NCI-H1092 (cell line): ENCODE measurements at regions not wholly inside any gene's neighbourhood (a gene's known extent, or its start where the extent isn't known, plus 50 kb on each side); places are given as distances from the start of the nearest gene placed in this dataset.
A peak's percentile ranks its signal among the peaks of the same experiment; 100 is the strongest.
"Not testable (repeated sequence)": the region's sequence is repeated elsewhere in the genome, so short reads cannot be mapped to it uniquely, and the experiment has no call there.

ENCODE experiments used
- DNase-seq: peaks from one replicate; lab custom pipeline; 2025; lab: John Stamatoyannopoulos, UW

DNA sequence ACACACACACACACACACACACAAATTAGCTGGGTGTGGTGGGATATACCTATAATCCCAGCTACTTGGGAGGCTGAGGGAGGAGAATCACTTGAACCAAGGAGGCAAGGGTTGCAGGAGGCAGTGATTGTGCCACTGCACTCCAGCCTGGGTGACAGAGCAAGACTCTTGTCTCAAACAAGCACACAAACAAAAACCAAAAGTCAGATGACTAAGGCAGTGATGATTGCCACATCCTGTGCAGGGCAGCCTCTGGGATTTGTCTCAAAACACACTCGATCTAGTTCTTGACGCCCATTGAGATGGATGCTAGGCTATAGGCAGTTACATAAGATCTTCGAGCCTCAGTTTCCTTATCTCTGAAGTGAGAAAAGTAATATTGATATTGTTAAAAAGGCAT is 183.1 kb upstream of the NOTCH2NLA start:
- not testable (repeated sequence) for DNase-seq

DNA sequence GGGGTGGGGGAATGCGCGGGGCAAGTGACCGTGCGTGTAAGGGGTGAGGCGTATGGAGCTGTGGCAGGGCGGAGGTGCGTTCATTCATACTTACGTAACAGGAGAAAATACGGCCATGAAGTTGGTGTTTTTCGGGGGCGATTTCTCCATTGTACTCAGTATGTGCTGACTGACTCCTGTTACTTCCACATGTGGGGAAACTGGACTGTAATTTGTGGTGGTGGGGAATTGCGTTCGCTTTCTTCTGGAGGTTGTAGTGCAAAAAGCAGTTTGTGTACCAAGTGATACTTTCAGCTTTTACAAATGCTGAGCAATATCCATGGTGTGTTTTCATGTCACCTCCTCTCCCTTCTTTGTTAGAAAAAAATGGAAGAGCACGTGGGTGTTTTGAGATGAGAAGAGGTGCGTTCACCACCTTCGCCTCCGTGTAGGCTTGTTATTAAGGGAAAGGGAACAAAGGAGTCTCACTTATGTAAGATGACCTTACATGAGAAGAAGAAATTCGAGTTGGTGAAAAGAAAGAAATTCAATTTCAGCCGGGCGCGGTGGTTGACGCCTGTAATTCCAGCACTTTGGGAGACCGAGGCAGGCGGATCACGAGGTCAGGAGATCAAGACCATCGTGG is 181.1 kb upstream of the NOTCH2NLA start:
- DNase-seq: not testable (repeated sequence)

GRCh38 chr1:146409116-146409801 is 180.4 kb upstream of the NOTCH2NLA start:
- DNase-seq: not testable (repeated sequence)

- DNase-seq: not testable (repeated sequence)
Measured at GRCh38 chr1:146401281-146401825, 172.5 kb upstream of the NOTCH2NLA start.

DNA sequence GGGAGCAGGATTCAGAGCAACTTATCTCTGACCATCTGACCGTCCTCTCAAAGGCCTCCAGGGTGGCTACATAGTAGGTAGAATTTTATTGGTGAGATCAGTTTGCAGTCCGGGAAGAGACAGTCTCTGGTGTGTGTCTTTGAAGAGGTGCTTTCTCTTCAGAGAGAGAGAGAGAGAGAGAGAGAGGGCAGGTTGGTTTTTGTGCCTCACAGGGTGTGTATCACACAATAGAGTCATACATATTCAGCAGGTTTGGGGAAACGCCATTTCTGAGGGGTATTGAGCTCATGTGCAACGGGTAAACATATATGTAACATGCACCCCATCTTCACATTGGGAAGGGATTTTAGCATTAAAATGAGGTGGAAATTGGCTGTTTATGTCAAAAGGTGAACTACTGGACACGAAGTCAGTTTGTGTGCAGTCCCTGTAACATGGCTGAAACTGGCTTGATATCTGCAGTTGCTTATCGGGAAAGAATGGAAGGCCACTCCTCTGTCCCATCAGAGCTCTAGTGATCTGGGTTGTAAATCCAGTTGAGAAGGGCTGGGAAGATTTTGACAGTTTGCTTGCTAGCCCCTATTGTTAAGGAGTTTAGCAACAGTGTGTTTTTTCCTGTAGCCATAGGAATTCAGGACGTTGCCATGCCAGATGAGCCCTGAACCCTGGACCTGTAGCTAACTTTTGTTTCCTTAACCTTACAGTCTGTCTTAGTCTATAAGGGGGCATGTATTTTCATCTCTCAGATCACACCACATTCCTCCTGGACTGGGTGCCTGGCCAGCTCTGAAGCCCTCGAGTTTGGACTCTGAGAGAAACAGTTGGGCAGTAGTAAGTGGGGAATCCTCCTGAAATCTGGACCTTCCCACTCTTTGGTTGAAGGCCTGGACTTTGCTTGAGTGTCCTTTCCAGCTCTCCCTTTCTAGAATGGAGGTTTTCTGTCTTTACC is 171.6 kb upstream of the NOTCH2NLA start:
- DNase-seq: not testable (repeated sequence)

- DNase-seq: not testable (repeated sequence)
Measured at GRCh38 chr1:146399225-146399624, 170.4 kb upstream of the NOTCH2NLA start.

DNA sequence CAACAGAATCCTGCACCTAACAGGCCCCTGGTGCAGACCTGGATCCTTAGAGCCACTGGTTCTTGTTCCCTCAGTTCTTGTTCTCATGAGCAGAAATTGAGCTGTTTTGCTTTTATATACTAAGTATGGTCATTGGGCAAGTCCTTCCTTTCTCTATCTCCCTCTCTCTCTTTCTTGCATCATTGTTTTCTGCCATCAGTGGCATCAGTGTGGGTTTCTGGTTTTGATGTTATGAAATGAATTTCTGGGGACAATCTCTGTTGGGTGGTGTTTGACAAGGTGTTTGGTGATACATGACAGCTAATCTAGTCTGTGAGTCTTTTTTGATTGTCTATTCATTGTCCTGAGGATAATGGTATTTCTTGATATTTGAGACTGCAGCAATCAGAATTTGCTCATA is 168.0 kb upstream of the NOTCH2NLA start:
- DNase-seq: not testable (repeated sequence)

- not testable (repeated sequence) for DNase-seq
Measured at GRCh38 chr1:146396242-146396641, 167.4 kb upstream of the NOTCH2NLA start.

- DNase-seq: not testable (repeated sequence)
Measured at GRCh38 chr1:146393796-146394195, 165.0 kb upstream of the NOTCH2NLA start.

DNA sequence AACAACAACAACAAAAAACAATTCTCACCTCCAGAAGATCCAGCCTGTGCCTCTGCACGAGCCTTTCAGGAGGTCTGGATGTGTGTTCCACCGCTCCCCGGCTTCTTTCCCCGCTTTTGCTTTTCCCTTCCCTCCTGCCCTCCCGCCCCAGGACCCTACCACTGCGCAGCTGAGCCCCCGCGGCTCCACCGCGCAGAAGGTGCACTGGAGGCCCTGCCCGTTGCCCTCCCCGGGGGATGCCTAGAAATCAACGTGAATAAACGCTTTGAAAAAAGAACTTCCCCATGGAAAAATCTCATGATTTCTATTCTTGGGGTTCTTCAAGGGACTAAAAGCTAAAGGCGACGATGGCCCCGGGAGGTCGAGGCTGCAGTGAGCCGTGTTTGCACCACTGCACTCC is 164.3 kb upstream of the NOTCH2NLA start:
- DNase-seq: not testable (repeated sequence)

- DNase-seq: not testable (repeated sequence)
Measured at GRCh38 chr1:146389178-146389577, 160.4 kb upstream of the NOTCH2NLA start.

DNA sequence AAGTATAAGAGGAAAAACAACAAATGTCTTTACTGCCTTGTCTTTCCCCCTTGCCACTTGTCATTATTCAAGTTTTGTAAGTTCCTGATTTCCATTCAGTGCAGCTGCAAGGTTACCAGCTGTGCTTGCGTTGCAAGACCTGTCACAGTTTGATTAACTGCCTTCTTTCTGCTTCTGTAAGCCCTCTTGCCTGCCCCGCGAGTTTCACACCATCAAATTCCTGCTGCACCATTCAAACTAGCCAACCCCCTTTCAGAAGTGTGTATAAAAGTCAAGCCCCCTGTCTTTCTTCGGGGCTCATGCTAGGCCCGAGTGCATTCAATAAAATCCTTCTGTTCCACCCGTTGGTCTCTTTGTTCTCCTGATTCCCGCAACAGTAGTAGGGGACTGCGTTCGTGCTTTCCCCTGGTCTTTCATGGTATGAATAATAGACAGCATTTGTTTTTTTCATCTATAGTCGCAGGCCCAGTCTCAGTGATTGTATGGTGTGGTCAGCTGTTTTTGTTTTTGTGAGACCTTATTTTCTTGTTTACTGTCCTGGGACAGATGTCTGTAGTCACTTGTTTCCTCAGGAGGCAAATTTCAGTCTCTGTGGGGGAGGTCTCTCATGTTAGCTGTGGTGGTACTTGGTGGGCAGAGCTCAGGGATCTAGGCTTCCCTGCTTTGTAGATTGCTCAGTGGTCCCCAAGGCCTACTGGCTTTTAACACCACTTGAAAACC is 159.1 kb upstream of the NOTCH2NLA start:
- not testable (repeated sequence) for DNase-seq

DNA sequence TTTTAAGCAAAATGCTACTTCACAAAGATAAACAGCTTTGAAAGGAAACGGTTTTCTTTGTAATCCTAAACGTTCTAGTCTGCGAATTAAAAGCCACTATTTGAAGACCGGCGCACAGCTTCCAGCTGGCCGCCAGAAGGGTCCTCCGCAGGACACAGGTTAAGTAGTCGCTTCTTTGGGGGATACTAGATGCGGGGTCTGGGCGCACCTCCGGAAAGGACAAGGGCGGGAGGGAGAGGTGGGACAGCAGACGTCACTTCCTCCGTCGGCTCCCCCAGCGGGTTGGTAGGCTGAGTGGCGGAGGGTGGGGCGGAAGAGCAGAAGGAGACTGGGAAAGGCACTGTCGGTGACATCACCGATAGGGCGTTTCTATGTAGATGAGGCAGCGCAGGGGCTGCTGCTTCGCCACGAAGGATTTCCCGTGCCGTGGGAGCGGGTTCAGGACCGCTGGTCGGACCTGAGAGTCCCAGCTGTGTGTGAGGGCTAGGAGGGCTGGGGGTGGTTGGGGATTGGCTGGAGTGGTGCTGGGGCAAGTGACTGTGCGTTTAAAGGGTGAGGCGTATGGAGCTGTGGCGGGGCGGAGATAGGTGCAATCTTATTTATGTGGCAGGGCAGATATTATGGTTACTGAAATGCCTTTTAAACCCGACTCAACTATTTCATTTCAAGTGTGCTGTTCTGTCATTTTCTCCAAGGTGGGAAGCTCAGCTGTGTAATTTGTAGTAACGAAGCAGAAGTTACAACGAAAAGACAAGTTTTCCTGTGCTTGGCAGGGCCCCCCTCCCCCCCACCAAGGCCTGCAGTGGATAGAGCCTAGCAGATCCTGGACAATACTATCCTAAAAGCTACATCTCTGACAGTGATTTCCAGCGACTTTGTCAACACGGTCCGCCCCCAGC is 158.3 kb upstream of the NOTCH2NLA start:
- peak; percentile 41 for DNase-seq

DNA sequence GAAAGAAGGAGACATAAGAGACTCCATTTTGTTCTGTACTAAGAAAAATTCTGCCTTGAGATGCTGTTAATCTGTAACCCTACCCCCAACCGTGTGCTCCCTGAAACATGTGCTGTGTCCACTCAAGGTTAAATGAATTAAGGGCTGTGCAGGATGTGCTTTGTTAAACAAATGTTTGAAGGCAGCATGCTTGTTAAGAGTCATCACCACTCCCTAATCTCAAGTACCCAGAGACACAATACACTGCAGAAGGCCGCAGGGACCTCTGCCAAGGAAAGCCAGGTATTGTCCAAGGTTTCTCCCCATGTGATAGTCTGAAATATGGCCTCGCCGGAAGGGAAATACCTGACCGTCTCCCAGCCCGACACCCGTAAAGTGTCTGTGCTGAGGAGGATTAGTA is 152.4 kb upstream of the NOTCH2NLA start:
- DNase-seq: not testable (repeated sequence)

DNA sequence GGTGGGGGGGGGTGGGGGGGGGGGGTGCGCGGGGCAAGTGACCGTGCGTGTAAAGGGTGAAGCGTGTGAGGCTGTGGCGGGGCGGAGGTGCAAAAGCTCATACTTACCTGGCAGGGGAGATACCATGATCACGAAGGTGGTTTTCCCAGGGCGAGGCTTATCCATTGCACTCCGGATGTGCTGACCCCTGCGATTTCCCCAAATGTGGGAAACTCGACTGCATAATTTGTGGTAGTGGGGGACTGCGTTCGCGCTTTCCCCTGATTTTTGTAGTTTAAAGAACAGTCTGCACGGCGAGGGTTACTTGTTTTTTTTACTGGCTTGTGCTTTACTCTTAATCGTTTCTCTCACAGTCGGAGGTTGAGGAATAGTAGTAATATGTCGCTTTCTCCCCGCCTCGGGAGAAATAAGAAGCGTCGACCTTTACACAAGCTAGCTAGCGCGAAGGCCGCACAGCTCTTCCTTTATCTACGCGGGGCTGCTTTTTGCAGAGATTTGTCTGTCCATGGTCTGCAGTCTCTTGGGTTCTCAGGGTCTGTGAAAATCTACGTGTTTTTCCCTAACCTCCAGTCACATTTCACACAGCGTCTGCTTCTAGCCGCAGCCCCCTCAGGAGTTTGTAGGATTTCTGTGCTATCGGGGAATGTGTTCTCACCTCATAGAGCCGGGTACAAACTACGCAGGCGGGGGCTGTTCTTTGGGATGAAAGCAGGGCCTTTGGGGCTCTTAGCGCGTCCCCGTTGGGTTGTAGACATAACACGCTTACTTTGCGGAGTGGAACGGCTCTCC is 148.1 kb upstream of the NOTCH2NLA start:
- peak; percentile 96 for DNase-seq

DNA sequence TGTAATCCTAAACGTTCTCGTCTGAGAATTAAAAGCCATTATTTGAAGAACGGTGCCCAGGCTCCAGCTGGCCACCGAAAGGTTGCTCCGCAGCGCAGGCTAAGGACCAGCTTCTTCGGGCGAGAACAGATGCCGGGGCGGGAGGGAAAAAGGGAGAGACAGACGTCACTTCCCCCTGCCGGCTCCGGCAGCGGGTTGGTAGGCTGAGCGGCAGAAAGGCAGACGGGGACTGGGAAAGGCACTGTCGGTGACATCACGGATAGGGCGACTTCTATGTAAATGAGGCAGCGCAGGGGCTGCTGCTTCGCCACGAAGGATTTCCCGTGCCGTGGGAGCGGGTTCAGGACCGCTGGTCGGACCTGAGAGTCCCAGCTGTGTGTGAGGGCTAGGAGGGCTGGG is 147.5 kb upstream of the NOTCH2NLA start:
- peak; percentile 84 for DNase-seq

DNA sequence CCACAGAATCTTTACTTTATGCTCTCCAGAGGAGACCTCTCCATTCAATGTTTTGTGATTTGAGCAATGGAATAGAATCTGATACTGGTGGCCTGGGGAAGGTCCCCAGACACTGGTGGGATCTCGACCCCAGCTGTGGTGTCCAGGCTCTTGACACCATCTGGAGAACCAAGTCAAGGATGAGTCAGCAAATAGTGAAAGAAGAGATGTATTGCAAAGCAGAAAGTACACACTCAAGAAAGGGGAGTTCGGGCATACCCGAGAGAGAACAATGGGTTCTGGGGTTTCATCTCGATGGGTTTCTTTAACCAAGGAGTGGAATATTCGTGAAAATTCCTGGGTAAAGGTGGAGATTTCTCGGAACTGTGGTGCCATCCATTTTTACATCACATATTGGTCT is 146.3 kb upstream of the NOTCH2NLA start:
- DNase-seq: not testable (repeated sequence)

DNA sequence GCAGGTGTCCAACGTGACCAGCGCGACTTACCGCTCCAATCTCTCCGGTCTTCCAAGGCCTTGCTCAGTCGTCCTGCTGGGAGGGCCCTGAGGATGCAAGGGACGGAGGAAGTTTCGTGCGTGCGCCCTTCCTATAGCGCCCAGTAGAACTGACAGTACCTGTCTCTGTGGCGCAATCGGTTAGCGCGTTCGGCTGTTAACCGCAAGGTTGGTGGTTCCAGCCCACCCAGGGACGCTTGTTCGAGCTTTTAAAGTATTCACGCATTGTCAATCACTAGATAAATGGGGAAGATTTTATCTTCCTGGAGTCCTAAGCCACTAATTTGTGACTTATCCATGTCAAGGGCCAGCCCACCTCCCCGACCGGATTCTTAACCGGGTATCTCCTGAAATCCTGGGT is 141.1 kb upstream of the NOTCH2NLA start:
- DNase-seq: not testable (repeated sequence)

- not testable (repeated sequence) for DNase-seq
Measured at GRCh38 chr1:146355373-146355772, 126.6 kb upstream of the NOTCH2NLA start.

DNA sequence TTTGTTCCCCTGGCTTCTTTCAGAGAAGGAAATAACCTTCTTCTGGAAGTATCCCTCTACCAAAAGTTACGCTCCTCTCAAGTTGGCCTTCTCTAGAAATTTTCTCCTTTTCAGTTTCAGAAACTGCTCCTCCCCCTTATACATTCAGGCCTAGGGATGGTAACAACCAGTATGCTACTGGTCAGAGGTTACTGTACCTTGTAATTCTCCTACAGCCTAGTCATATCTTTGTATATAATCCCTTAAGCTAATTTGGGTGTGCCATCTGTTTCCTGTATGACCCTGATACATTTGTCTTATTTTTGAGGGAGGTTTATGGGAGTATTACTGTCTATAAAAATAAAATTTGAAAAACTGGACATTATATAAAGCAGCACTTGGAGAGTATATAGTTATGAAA is 98.0 kb upstream of the NOTCH2NLA start:
- not testable (repeated sequence) for DNase-seq
